GM23248 (cell line): ENCODE measurements at regions not wholly inside any gene's neighbourhood (a gene's known extent, or its start where the extent isn't known, plus 50 kb on each side); places are given as distances from the start of the nearest gene placed in this dataset.

Source experiments
- EZH2 ChIP-seq: fragments of 200-600 bp; sonication (generic); IDR thresholded peaks from 2 replicates; pipeline ENCODE4 v1.6.1; 2018; ENCODE audit warnings: antibody characterized with exemption, mild to moderate bottlenecking; ENCODE audit not compliant: insufficient read depth, poor library complexity, severe bottlenecking
- EZH2phosphoT487 ChIP-seq: fragments of 200-600 bp; sonication (generic); IDR thresholded peaks from 2 replicates; pipeline ENCODE4 v1.6.1; 2018; ENCODE audit warnings: antibody characterized with exemption, moderate library complexity, mild to moderate bottlenecking, low read depth; ENCODE audit not compliant: insufficient read depth

DNA sequence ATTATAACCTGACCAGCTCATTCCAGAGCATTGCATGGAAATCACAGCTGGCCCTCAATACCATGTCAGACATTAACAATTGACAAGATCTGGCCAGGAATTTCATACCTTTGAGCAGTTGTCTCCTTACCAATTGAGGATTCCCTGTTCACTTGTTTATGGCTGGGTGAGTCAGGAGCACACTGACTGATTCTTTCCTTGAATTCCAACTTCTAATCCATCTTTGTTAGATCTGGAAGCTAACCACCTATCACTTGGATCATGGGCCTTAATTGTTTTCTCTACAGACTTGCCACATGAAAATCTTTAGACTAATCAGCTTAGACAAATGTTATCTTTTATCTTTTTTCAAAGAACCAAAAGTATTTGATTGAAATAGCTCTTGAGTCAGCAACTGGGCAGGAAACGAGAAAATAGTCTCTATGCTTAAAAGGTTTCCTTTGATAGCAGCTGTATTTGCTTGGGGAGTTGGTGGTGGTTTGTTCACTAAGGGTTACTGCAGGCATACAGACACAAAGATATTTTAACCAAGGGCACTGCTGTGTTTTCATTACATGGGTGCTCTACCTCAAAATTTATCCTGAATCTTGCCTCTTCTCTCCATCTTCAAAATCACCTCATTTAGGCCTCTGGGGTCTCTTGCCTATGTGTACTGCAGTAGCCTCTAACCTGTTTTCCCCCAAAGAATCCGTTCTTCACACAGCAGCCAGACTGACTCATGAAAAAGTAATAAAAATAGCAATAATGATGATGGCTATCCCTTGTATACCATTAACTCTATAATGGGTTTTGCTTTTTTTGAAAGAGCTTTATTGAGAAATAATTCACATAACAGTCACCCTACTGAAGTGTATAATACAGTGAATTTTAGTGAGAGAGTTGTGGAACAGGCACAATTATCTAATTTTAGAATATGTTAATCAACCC is 197.0 kb upstream of the NMUR2 start:
- TF ChIP-seq EZH2 (no peak), EZH2phosphoT487 (no peak)
